ENCODE measurements at regions not wholly inside any gene's neighbourhood (a gene's known extent, or its start where the extent isn't known, plus 50 kb on each side); places are given as distances from the start of the nearest gene placed in this dataset.
"Not testable (repeated sequence)": the region's sequence is repeated elsewhere in the genome, so short reads cannot be mapped to it uniquely, and the experiment has no call there.

- peak; percentile 45 for DNase-seq
Observed at GRCh38 chr20:40019510-40019909, 669.5 kb downstream of the MAFB start.

DNA sequence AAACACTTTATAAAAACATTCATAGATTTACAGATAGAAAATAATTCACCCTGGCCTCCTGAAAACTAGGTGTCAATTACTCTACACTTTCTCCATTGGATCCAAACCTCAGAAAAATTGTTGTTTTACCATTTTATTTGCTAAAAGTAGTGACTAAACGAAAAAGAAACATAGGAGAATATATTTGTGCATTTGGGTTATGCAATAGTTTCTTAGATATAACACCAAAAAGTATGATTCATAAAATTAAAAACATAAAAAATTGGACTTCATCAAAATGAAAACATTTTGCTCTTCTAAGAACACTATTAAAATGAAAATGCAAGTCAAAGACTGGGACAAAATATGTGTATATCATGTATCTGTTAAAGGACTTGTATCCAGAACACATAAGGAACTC, 671.3 kb downstream of the MAFB start:
- DNase-seq = no peak

GRCh38 chr20:40016890-40017289, 672.1 kb downstream of the MAFB start:
- DNase-seq = no peak

- DNase-seq = no peak
Observed at GRCh38 chr20:40016392-40016791, 672.6 kb downstream of the MAFB start.

- not testable (repeated sequence) for DNase-seq
Observed at GRCh38 chr20:40012026-40012425, 677.0 kb downstream of the MAFB start.

DNA sequence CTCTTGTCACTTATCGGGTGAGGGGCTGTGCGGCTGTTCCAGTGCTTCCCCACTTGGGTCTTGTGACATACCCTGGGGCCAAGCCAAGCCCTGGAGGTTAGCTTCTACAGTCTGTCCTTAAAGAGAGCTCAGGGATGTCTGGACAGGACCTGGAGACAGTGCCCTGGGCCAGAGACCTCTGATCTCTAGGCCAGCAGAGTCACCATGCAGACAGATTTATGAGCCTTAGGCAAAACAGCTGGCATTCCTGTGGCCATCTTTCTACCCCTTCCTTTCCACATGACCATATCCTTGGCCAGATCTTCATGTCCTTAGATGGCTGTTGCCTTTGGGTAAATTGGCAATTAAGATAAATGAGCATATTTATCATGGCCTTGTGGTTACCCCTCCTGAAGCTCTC, 678.6 kb downstream of the MAFB start:
- no peak for DNase-seq

DNA sequence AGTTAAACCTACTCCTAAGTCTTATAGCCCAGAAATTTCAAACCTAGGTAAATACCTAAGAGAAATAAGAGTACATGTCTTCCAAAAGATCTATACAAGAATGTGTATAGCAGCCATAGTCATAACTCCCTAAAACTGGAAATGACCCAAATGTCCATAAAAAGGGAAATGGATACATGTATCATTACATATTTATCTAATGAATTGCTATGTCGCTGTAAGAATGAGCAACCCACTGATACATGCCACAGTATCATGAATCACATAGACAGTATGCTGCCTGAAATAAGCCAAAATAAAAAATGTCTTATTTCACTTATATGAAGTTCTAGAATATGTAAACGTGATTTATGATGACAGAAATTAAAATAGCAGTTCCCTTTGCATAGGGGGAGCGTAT, 679.5 kb downstream of the MAFB start:
- no peak for DNase-seq

DNA sequence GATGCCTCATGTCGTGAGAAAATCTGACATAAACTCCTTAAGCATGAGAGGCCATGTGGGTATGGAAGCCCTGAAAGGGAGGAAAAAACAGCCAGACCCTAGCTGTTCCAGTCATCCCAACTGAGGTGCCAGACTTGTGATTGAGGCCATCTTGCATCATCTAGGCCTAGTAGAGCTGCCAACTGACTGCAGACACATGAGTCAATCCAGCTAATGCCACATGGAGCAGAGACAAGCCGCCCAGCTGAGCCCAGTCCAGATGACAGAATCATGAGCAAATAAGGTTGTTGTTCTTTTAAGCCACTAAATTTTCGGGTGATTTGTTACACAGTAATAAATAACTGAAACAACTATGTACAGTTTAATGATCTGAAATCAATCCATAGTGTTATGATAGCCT, 680.9 kb downstream of the MAFB start:
- no peak for DNase-seq

- DNase-seq = no peak
Observed at GRCh38 chr20:40006168-40006860, 682.7 kb downstream of the MAFB start.

DNA sequence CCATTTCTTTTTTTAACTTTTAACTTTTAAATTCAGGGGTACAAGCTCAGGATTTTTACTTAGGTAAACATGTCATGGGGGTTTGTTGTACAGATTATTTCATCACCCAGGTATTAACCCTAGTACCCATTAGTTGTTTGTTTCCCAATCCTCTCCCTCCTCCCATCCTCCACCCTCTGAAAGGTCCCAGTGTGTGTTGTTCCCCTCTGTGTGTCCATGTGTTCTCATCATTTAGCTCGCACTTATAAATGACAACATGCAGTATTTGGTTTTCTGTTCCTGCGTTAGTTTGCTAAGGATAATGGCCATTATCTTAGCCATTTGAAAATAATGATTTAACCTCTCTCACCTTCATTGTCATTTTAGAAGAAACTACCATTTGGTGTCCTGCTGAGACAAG, 684.9 kb downstream of the MAFB start:
- DNase-seq = not testable (repeated sequence)

- DNase-seq = peak; percentile 70
Observed at GRCh38 chr20:39993742-39994141, 695.3 kb downstream of the MAFB start.

GRCh38 chr20:39990692-39991091, 698.3 kb downstream of the MAFB start:
- no peak for DNase-seq

DNA sequence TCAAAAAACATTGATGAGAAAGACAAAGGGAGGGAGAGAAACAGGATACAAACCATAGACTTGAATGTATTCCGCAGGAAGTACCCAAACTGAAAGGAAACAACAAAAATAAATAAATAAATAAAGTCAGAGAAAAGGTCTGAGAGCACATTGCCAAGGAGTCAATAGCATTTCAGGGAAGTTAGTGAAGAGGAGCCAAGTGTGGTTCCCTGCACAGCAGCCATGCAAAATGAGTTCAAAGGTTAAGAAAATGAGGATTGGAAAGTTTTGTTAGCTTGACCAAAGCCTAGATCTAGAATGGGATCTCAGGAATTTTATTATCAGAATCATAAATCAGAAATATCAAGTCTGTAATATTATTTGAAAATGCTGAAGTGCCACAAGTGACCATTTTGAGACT, 700.0 kb downstream of the MAFB start:
- no peak for DNase-seq

- DNase-seq = no peak
Observed at GRCh38 chr20:39986173-39986904, 702.7 kb downstream of the MAFB start.

DNA sequence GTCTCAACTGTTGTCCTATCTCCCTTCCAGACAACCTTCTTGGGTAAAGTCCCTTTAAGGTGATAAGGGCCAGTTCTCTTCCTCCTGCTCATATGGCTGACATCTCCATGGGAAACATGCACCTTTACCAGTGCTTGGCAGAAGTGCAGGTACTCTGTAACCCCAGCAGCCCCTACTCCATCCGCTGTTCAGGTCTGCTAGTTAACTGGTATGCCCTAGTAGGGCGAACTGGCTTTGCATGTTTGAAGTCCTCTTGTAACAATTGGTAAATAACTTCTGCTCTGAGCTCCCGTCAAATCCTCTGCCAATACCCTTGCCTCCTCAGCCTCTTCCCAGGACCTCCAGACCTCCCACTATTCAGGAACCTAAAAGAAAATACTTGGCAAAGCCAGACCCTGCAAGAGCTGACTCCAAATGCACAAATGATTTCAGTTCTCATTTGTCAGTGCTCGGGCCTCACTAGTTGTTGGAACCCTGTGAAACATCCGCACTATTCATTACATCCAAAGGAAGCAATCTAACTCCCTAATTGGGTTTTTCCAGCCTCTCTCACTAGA, 703.7 kb downstream of the MAFB start:
- DNase-seq = no peak

DNA sequence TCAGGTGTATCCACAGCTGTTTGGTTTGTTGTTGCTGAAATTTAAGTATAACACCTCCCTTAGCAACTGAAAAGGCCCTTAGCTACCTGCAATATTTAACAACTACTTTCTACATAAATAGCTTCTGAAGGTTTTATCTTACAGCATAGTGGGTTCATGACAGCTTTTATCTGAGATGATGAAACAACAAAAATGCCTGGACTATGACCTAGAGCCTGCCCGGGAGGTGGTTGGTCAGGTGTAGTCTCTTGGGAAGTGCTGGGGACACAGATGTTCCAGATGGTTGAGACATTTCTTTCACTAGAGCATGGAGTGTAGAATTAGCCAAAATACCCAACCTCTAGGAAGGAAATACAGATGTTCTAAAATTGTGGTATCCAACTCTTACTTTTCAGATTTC, 705.4 kb downstream of the MAFB start:
- no peak for DNase-seq

- DNase-seq = no peak
Observed at GRCh38 chr20:39983183-39983582, 705.9 kb downstream of the MAFB start.

GRCh38 chr20:39974966-39975501, 714.0 kb downstream of the MAFB start:
- DNase-seq = no peak

DNA sequence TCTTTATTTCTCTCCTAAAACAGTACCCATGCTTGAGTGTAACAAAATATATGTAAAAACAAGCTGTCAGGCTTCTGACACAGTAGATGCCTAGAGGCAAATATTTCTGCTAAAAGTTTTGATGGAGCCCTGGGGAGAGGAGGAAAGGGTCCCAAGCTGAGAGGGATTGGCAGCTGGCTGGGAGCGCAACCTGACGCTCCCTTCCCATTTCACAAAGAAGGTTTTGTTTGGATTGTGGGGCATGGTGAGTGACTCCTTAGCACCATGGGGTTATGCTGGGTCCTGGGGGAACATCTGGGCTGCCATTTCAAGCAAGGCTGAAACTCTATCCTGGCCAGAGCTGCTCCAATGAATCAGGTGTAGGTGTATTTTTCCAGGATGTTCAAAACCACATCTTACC, 720.5 kb downstream of the MAFB start:
- DNase-seq = no peak

- DNase-seq = no peak
Observed at GRCh38 chr20:39967806-39968205, 721.2 kb downstream of the MAFB start.

DNA sequence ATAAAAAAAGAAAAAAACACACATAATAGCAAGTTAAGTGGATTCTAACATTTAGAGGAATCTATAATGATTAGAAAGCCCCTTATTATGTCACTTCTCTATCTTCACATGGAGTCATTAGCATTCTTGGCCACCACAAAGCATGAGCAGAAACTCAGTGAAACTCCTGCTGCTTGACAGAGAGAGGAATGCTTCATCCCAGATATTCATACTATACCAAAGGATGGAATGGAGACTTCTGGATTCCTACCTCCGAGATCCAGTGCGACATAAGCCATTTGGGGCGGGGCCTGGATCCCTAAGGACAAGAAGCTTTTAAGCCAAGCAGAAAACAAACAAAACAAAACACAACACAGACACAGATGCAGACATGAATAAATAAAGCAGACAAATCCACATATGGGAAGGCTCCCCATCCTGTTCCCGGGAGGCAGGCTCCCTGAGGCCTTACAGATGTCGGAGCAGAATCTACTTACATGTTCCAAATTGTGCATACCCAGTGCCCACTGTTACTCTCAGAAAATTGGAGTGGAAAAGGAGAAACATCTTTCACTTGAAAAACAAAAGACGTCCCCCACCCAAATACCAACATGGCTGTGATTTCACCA, 727.3 kb downstream of the MAFB start:
- no peak for DNase-seq

GRCh38 chr20:39960522-39961428, 728.3 kb downstream of the MAFB start:
- DNase-seq = peak; percentile 52

DNA sequence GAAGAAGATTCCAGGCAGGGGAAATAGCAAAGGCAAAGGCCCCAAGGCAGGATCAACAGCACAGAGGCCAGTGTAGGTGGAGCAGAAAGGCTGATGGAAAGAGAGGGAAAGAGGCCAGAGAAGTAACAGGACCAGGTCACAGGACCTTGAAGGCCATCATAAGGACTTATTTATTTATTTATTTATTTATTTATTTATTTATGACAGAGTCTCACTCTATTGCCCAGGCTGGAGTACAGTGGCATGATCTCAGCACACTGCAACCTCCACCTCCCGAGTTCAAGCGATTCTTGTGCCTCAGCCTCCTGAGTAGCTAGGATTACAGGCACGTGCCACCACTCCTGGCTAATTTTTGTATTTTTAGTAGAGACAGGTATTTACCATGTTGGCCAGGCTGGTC, 731.1 kb downstream of the MAFB start:
- DNase-seq = not testable (repeated sequence)

All from NCI-H524 treated with DMSO at 0.1 percent for 48 hours (cell line).